Ectodermal cell (in vitro differentiated cells): ENCODE measurements at regions not wholly inside any gene's neighbourhood (a gene's known extent, or its start where the extent isn't known, plus 50 kb on each side); places are given as distances from the start of the nearest gene placed in this dataset.

Experiments
- H3K27ac ChIP-seq: 2 replicates; pipeline ENCODE4 v1.7.0; 2013; ENCODE audit warnings: mild to moderate bottlenecking, low read depth, low read length; ENCODE audit not compliant: insufficient read depth, poor library complexity, severe bottlenecking
- H3K27me3 ChIP-seq: 2 replicates; pipeline ENCODE4 v1.7.0; 2013; ENCODE audit warnings: mild to moderate bottlenecking, low read length; ENCODE audit not compliant: insufficient read depth, control insufficient read depth, poor library complexity, severe bottlenecking
- H3K36me3 ChIP-seq: one replicate; pipeline ENCODE4 v1.7.0; 2013; ENCODE audit warnings: low read length; ENCODE audit not compliant: control insufficient read depth, insufficient read depth
- H3K4me1 ChIP-seq: one replicate; pipeline ENCODE4 v1.7.0; 2013; ENCODE audit warnings: low read length; ENCODE audit not compliant: control insufficient read depth, insufficient read depth
- H3K4me3 ChIP-seq: 2 replicates; pipeline ENCODE4 v1.7.0; 2013; ENCODE audit warnings: low read depth, low read length, control low read depth; ENCODE audit not compliant: insufficient read depth
- H3K9me3 ChIP-seq: 2 replicates; pipeline ENCODE4 v1.7.0; 2013; ENCODE audit warnings: mild to moderate bottlenecking, low read length, moderate library complexity; ENCODE audit not compliant: control insufficient read depth
- WGBS, 2 experiments: methylation state at CpG; one replicate each; pipeline ENCODE4 v1.1.7; 2013; ENCODE audit warnings: missing lambda C conversion rate in 2 of 2; 5-methylcytosine and 5-hydroxymethylcytosine counted together

DNA sequence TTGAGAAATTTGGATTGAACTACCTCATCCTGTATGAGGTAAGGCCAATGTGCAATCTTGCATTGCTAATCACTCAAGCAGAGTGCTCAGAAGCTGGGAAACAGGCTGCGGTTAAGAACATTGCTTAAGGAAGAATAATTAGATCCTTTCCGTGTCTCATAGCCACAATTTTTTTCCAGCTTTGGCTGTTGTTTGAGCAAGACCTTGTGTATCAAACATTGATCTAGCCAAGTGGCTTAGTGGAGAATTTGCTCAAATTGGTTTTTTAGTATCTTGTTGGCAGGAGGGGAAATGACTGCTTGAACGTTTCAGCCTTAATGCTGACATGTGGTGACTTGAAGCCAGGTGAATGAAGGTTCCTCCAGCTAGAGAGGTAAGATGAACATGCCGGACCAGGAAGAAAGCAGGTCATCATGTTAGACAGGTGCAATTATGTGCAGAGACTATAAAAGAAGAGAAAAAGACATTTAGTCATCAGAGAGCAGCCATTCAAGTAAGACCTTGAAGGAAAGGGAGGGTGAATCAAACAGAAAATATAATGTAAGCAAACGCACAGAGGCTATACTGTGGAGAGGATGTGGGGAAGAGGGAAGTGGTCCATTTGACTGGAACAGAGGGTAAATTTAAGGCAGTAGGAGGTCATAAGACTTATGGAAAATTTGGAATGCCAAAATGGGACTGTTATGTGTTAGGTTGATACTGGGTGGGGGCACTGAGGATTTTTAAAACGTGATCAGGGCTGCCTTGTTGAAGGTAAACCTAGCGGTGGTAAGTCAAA is 98.9 kb upstream of the CYP1B1 start:
- Histone ChIP-seq H3K4me1 (peaks cover 9% of the 10 kb centered on the region), H3K4me3 (no peak overlapping the region)

DNA sequence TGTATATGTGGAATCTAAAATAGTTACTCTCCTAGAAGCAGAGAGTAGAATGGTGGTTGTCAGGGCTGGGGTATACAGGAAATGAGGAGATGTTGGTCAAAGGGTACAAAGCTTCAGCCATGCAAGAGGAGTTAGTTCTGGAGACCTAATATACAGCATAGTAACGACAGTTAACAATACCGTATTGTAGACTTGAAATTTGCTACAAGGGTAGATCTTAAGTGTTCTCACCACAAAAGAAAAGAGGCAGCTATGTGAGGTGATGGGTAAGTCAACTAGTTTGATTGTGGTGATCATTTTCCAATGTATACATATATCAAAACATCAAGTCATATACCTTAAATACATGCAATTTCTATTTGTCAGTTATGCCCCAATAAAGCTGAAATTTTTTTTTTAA is 98.2 kb upstream of the CYP1B1 start:
- Histone ChIP-seq H3K27ac (no peak overlapping the region), H3K4me1 (peaks cover 9% of the 10 kb centered on the region), H3K36me3 (no peaks in the 10 kb centered on the region), H3K9me3 (no peaks in the 10 kb centered on the region), H3K4me3 (no peak overlapping the region), H3K27me3 (no peaks in the 10 kb centered on the region)
- 95 to 100% methylated on average over 2 of the region's 2 CpGs for WGBS, 2 experiments

More for the DNA sequence above, 98.9 kb upstream of the CYP1B1 start:
- H3K9me3 ChIP-seq, result no peaks in the 10 kb centered on the region
- H3K27me3 ChIP-seq, result no peaks in the 10 kb centered on the region
- no peaks in the 10 kb centered on the region for H3K36me3 ChIP-seq
- 92 to 96% methylated on average over 7 of the region's 7 CpGs for WGBS, 2 experiments
- H3K27ac ChIP-seq, result no peak overlapping the region

DNA sequence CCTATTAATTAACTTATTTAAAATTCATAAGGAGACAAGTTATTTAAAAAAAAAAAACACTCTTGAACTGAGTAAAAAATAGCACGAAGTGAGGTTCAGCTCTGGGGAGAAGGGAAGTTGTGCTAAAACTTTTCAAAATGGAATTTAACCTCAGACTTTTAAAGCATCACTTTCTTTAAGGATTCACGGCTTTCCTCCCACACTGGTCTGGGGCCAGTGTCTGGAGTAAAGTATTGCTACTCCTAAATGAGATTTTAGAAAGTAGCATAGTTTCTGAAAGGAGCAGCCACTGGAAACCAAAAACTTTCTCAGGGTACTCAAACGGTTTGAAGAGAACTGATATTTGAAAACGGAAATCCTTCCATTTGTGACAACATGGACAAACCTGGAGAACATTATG is 97.7 kb upstream of the CYP1B1 start:
- Histone ChIP-seq H3K4me3 (no peak overlapping the region), H3K9me3 (no peaks in the 10 kb centered on the region), H3K27me3 (no peaks in the 10 kb centered on the region), H3K27ac (no peak overlapping the region), H3K36me3 (no peaks in the 10 kb centered on the region), H3K4me1 (peaks cover 9% of the 10 kb centered on the region)
- 92% methylated on average over 4 of the region's 4 CpGs for WGBS, 2 experiments

DNA sequence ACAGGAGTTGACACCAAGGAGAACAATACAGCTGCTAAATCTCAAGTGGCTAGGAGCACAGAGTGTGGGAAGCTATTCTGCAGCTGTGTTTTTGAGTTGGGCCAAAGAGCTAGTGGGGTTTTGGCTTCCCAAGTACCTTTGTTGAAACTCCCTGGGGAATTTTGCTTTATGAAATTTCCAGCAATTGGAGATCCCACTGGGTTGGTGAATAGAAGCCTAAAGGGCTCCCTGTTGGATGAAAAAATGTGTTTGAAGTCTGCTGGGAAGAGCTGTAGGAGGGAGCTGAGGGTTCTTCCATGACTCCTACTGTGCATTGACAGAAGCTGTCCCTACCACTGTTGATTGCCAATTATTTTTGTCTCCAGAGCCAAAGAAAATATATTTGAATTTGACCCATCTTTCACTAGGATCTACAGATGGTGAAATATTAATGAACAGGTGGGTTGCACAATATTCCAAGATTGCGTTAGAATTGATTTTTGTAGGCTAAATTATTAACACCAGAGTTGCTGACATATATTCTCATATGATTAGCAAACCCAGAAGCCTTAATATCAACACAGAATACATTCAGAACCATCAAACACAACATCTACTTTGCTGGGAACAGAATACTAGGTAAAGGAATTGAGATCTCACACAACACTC is 95.4 kb upstream of the CYP1B1 start:
- WGBS, 2 experiments, result 80% methylated on average over 1 of the region's 1 CpG; no CpG with 5 or more reads in 1 of the 2 experiments
- H3K27ac ChIP-seq, result no peak overlapping the region
- H3K9me3 ChIP-seq, result no peaks in the 10 kb centered on the region
- H3K36me3 ChIP-seq, result no peaks in the 10 kb centered on the region
- no peaks in the 10 kb centered on the region for H3K27me3 ChIP-seq
- H3K4me3 ChIP-seq, result no peak overlapping the region
- H3K4me1 ChIP-seq, result peaks cover 3% of the 10 kb centered on the region

DNA sequence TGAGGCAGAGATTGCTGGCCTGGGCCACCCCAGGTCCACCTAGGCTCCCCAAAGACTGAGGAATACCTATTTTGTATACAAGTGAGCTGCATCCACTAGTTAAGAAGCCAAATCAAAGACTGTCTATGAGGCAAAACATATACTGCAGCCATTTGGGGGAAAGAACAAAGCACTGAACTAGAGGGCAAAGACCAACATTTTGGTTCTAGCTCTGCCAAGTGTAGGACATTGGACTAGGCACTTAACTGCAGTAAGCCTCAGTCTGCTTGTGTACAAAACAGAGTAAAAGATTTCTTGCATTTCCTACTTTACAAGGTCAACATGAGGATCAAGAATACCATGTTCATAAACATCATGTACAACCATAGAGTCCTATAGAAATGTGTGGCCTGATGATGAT is 94.8 kb upstream of the CYP1B1 start:
- no peaks in the 10 kb centered on the region for H3K36me3 ChIP-seq
- no peaks in the 10 kb centered on the region for H3K9me3 ChIP-seq
- no peaks in the 10 kb centered on the region for H3K4me1 ChIP-seq
- no peak overlapping the region for H3K4me3 ChIP-seq
- no peak overlapping the region for H3K27ac ChIP-seq
- H3K27me3 ChIP-seq, result no peaks in the 10 kb centered on the region

DNA sequence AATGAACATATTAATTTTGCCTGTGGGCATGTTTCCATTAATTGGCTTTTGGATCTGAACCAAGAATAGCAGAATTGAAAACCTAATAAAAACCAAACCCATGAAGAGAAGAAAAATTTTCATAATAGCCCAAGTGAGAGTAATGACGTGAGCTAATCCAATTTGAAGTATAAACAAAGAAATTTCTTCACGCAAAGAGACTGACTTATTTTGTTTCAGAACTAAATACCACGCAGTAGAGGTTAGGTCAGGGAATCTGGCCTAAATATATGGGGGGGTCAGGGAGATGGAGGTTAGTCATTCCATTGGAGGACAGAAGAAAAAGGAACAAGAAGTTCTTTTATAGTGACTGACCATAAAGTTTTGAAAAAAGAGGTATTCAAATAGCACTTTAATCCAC is 94.1 kb upstream of the CYP1B1 start:
- WGBS, 2 experiments, result 95 to 96% methylated on average over 3 of the region's 3 CpGs
- no peaks in the 10 kb centered on the region for H3K9me3 ChIP-seq
- no peaks in the 10 kb centered on the region for H3K36me3 ChIP-seq
- no peaks in the 10 kb centered on the region for H3K4me1 ChIP-seq
- H3K4me3 ChIP-seq, result no peak overlapping the region
- H3K27me3 ChIP-seq, result no peaks in the 10 kb centered on the region
- H3K27ac ChIP-seq, result no peak overlapping the region

DNA sequence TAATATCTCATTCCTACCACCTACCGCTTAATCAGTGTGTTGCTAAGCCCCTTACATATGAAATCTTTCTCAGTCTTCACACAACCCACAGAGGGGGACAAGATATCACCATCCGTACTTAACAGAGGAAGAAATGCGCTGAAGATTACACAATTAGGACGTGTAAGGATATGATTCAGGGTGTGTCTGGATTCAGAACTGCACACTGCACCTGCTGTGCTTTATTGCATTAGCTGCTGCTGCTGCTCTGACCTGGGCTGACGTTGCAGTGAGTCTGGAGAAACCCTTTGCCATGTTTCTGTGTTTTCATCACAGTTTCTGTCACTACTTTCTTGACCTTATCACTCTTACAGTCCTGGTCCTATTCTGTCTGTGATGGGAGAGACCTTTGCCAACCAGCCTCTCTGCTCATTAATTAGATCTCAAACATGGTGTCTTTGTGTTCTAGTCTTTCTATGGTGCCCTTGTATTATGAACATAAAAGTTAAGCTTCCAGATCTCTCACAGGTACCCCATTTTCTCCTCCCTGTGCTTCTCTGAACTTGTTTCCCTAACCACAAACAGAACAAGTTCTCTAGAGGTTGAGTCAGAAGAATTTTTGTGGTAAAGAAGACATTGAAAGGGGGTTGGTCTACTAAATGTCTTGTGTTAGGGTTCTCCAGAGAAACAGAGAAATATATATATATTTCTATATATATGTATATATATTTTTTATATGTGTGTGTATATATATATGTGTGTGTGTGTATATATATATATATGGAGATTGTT is 92.9 kb upstream of the CYP1B1 start:
- no peaks in the 10 kb centered on the region for H3K27me3 ChIP-seq
- H3K4me1 ChIP-seq, result no peaks in the 10 kb centered on the region
- no peak overlapping the region for H3K27ac ChIP-seq
- H3K4me3 ChIP-seq, result no peak overlapping the region
- no peaks in the 10 kb centered on the region for H3K9me3 ChIP-seq
- WGBS, 2 experiments, result 92 to 94% methylated on average over 5 of the region's 5 CpGs
- no peaks in the 10 kb centered on the region for H3K36me3 ChIP-seq

DNA sequence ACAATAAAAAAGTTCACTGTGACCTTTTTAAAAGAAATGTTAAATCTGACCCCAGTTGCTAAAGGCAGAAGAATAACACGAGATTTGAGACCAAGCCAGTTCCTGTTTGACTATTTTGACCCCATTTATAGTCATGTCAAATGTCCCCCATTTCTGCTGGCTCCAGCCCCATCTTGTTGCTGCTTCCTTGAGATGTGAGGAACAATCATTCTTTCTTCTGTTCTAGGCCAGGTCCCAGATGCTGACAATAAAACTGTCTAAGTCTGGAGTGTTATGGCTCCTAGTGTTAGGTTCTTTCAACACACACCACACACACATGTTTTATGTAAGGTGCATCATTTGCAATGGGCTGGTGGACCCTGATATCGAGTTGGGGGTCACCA is 92.0 kb upstream of the CYP1B1 start:
- H3K9me3 ChIP-seq, result no peaks in the 10 kb centered on the region
- H3K4me3 ChIP-seq, result no peak overlapping the region
- no peak overlapping the region for H3K27ac ChIP-seq
- H3K36me3 ChIP-seq, result no peaks in the 10 kb centered on the region
- H3K4me1 ChIP-seq, result no peaks in the 10 kb centered on the region
- H3K27me3 ChIP-seq, result no peaks in the 10 kb centered on the region
- WGBS, 2 experiments, result 93% methylated on average over 2 of the region's 2 CpGs

DNA sequence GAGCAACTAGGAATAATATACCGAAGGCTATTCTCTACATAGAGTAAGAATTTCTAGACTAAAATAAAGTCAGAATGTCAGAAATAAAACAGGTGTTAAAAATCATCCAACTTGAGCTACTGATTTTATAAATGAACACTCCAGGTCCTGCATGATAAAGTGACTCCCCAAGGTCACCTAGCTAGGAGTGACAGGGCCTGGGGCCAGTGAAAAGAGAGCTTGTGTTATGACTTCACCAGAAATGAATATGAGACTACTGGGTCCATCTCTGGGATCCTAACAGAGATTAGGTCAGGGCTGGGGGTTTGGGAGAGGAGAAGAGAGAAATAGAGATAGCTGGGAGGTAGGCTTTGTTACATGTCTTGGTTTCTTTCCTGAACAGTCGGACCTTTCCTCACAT is 89.7 kb upstream of the CYP1B1 start:
- H3K4me3 ChIP-seq, result no peak overlapping the region
- H3K27me3 ChIP-seq, result no peaks in the 10 kb centered on the region
- no peaks in the 10 kb centered on the region for H3K36me3 ChIP-seq
- H3K4me1 ChIP-seq, result no peaks in the 10 kb centered on the region
- H3K27ac ChIP-seq, result no peak overlapping the region
- WGBS, 2 experiments, result 95 to 97% methylated on average over 1 to 2 of the region's 2 CpGs
- H3K9me3 ChIP-seq, result no peaks in the 10 kb centered on the region

DNA sequence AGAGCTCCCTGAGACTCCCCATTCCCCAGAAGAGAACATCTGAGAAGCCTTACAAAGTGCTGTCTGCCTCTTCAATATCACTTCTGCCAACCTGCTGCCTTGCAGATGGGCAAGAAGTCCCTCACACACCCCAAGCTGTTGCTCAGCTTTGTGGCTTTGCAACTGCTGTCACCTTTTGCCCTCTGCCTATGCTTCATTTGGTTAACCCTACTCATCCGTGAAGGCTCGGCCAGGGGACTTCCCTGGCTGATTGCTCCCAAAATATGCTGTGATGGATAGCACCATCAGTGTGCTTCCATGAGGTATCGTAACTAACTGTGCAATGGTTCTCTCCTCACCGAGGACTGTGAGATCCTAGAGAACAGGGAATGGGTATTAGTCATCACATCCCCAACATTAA is 88.9 kb upstream of the CYP1B1 start:
- H3K27me3 ChIP-seq, result no peaks in the 10 kb centered on the region
- no peak overlapping the region for H3K4me3 ChIP-seq
- WGBS, 2 experiments, result 92 to 94% methylated on average over 4 of the region's 4 CpGs
- no peaks in the 10 kb centered on the region for H3K9me3 ChIP-seq
- H3K36me3 ChIP-seq, result no peaks in the 10 kb centered on the region
- H3K4me1 ChIP-seq, result peaks cover 1% of the 10 kb centered on the region
- H3K27ac ChIP-seq, result no peak overlapping the region
